Vagina (tissue), 2 donors: ENCODE measurements at regions not wholly inside any gene's neighbourhood (a gene's known extent, or its start where the extent isn't known, plus 50 kb on each side); places are given as distances from the start of the nearest gene placed in this dataset.

ENCODE experiments used
- POLR2AphosphoS5 ChIP-seq, 2 donors: sonication (generic); formaldehyde crosslinking; IDR thresholded peaks; one replicate each; pipeline ENCODE4 v1.9.0; 2017; ENCODE audit warnings: antibody characterized with exemption in 2 of 2, mild to moderate bottlenecking in 2 of 2, low read depth in 1 of 2; ENCODE audit not compliant: insufficient read depth in 1 of 2
- TF ChIP-seq, protein P1 (sequence below), 3 experiments: fragments of 450-650 bp in 2 of 3; fragments of 200-600 bp in 1 of 3; sonication (generic) in 1 of 3; IDR thresholded peaks; one replicate each; pipeline ENCODE4 v1.5.1; 2017 to 2019; ENCODE audit warnings: antibody characterized with exemption in 3 of 3, mild to moderate bottlenecking in 2 of 3, moderate library complexity in 2 of 3

DNA sequence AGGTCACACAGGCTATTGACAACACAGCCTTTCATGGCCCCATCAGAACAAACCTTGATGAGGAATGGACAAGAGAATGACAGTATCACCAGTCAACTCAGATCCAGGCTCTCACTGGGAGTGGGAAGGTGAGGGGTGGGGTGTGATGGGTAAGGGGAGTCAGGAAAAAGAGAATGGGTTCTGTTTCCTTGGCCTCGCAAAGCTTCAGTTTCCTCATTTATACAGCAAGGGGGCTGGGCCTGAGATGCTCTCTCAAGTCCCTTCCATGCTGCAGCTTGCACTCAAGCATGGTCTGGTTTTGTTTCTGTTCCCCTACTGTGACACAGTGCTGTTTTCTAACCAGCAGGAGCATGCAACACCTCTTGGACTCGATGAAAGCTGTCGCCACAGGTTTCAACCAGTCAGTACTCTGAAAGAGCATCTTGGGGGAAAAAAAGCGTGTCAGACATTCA lies 65.7 kb upstream of the IL12A start:
- TF ChIP-seq POLR2AphosphoS5 (IDR thresholded peaks at IDR 0.05; ENCODE audit: insufficient read depth in 1 of 2, low read depth in 1 of 2): no peak
- TF ChIP-seq, protein P1, sequence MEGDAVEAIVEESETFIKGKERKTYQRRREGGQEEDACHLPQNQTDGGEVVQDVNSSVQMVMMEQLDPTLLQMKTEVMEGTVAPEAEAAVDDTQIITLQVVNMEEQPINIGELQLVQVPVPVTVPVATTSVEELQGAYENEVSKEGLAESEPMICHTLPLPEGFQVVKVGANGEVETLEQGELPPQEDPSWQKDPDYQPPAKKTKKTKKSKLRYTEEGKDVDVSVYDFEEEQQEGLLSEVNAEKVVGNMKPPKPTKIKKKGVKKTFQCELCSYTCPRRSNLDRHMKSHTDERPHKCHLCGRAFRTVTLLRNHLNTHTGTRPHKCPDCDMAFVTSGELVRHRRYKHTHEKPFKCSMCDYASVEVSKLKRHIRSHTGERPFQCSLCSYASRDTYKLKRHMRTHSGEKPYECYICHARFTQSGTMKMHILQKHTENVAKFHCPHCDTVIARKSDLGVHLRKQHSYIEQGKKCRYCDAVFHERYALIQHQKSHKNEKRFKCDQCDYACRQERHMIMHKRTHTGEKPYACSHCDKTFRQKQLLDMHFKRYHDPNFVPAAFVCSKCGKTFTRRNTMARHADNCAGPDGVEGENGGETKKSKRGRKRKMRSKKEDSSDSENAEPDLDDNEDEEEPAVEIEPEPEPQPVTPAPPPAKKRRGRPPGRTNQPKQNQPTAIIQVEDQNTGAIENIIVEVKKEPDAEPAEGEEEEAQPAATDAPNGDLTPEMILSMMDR (IDR thresholded peaks at IDR 0.05): no peak
